ENCODE measurements at regions not wholly inside any gene's neighbourhood (a gene's known extent, or its start where the extent isn't known, plus 50 kb on each side); places are given as distances from the start of the nearest gene placed in this dataset.
"Not testable (repeated sequence)": the region's sequence is repeated elsewhere in the genome, so short reads cannot be mapped to it uniquely, and the experiment has no call there.

GRCh38 chr15:83335542-83335941, 51.1 kb upstream of the BNC1 start:
- H3K4me3 ChIP-seq (ENCODE audit: low read depth, low read length); DNase-seq (ENCODE audit: low read depth in 4 of 6, low spot score in 6 of 6); H3K27ac ChIP-seq (ENCODE audit: low read depth, low read length); H3K36me3 ChIP-seq (ENCODE audit: control insufficient read depth, insufficient read depth, low read length); H3K4me1 ChIP-seq (ENCODE audit: control insufficient read depth, insufficient read depth, low read length); H3K27me3 ChIP-seq (ENCODE audit: control insufficient read depth, insufficient read depth, low read length); H3K9me3 ChIP-seq (ENCODE audit: control insufficient read depth, insufficient read depth, low read length): not testable (repeated sequence)
- no CpG with 5 or more reads among the region's 1 CpG for WGBS (ENCODE audit: insufficient coverage)

GRCh38 chr15:83339396-83339795, 54.9 kb upstream of the BNC1 start:
- Histone ChIP-seq H3K36me3 (ENCODE audit: control insufficient read depth, insufficient read depth, low read length) (no peaks in the 10 kb centered on the region), H3K4me3 (ENCODE audit: low read depth, low read length) (no peak overlapping the region), H3K27ac (ENCODE audit: low read depth, low read length) (no peak overlapping the region), H3K27me3 (ENCODE audit: control insufficient read depth, insufficient read depth, low read length) (no peaks in the 10 kb centered on the region), H3K4me1 (ENCODE audit: control insufficient read depth, insufficient read depth, low read length) (no peaks in the 10 kb centered on the region), H3K9me3 (ENCODE audit: control insufficient read depth, insufficient read depth, low read length) (no peaks in the 10 kb centered on the region)
- 83% methylated on average over 1 of the region's 5 CpGs for WGBS (ENCODE audit: insufficient coverage)
- no peak for DNase-seq (ENCODE audit: low read depth in 4 of 6, low spot score in 6 of 6)

GRCh38 chr15:83340087-83340486, 55.6 kb upstream of the BNC1 start:
- no peaks in the 10 kb centered on the region for H3K36me3 ChIP-seq (ENCODE audit: control insufficient read depth, insufficient read depth, low read length)
- no peak for DNase-seq (ENCODE audit: low read depth in 4 of 6, low spot score in 6 of 6)
- no peak overlapping the region for H3K4me3 ChIP-seq (ENCODE audit: low read depth, low read length)
- no peaks in the 10 kb centered on the region for H3K9me3 ChIP-seq (ENCODE audit: control insufficient read depth, insufficient read depth, low read length)
- no peak overlapping the region for H3K27ac ChIP-seq (ENCODE audit: low read depth, low read length)
- H3K27me3 ChIP-seq (ENCODE audit: control insufficient read depth, insufficient read depth, low read length) = no peaks in the 10 kb centered on the region
- 86% methylated on average over 1 of the region's 1 CpG for WGBS (ENCODE audit: insufficient coverage)
- no peaks in the 10 kb centered on the region for H3K4me1 ChIP-seq (ENCODE audit: control insufficient read depth, insufficient read depth, low read length)

- Histone ChIP-seq H3K36me3 (ENCODE audit: control insufficient read depth, insufficient read depth, low read length) (no peaks in the 10 kb centered on the region), H3K27ac (ENCODE audit: low read depth, low read length) (no peak overlapping the region), H3K27me3 (ENCODE audit: control insufficient read depth, insufficient read depth, low read length) (no peaks in the 10 kb centered on the region), H3K9me3 (ENCODE audit: control insufficient read depth, insufficient read depth, low read length) (no peaks in the 10 kb centered on the region), H3K4me1 (ENCODE audit: control insufficient read depth, insufficient read depth, low read length) (no peaks in the 10 kb centered on the region), H3K4me3 (ENCODE audit: low read depth, low read length) (no peak overlapping the region)
- DNase-seq (ENCODE audit: low read depth in 4 of 6, low spot score in 6 of 6) = no peak
- WGBS (ENCODE audit: insufficient coverage) = 63% methylated on average over 2 of the region's 3 CpGs
Measured at GRCh38 chr15:83346342-83346741, 61.9 kb upstream of the BNC1 start.

GRCh38 chr15:83352119-83352518, 67.7 kb upstream of the BNC1 start:
- WGBS (ENCODE audit: insufficient coverage) = 83% methylated on average over 1 of the region's 1 CpG
- no peak for DNase-seq (ENCODE audit: low read depth in 4 of 6, low spot score in 6 of 6)
- Histone ChIP-seq H3K27ac (ENCODE audit: low read depth, low read length) (no peak overlapping the region), H3K4me1 (ENCODE audit: control insufficient read depth, insufficient read depth, low read length) (no peaks in the 10 kb centered on the region), H3K9me3 (ENCODE audit: control insufficient read depth, insufficient read depth, low read length) (no peaks in the 10 kb centered on the region), H3K4me3 (ENCODE audit: low read depth, low read length) (no peak overlapping the region), H3K27me3 (ENCODE audit: control insufficient read depth, insufficient read depth, low read length) (no peaks in the 10 kb centered on the region), H3K36me3 (ENCODE audit: control insufficient read depth, insufficient read depth, low read length) (no peaks in the 10 kb centered on the region)

GRCh38 chr15:83356501-83357399, 72.3 kb upstream of the BNC1 start:
- Histone ChIP-seq H3K4me1 (ENCODE audit: control insufficient read depth, insufficient read depth, low read length) (no peaks in the 10 kb centered on the region), H3K9me3 (ENCODE audit: control insufficient read depth, insufficient read depth, low read length) (no peaks in the 10 kb centered on the region), H3K36me3 (ENCODE audit: control insufficient read depth, insufficient read depth, low read length) (no peaks in the 10 kb centered on the region), H3K27ac (ENCODE audit: low read depth, low read length) (no peak overlapping the region), H3K4me3 (ENCODE audit: low read depth, low read length) (no peak overlapping the region), H3K27me3 (ENCODE audit: control insufficient read depth, insufficient read depth, low read length) (no peaks in the 10 kb centered on the region)
- no peak for DNase-seq (ENCODE audit: low read depth in 4 of 6, low spot score in 6 of 6)
- WGBS (ENCODE audit: insufficient coverage) = 51% methylated on average over 8 of the region's 13 CpGs

- WGBS (ENCODE audit: insufficient coverage) = 85% methylated on average over 9 of the region's 13 CpGs
- peaks cover 3% of the 10 kb centered on the region for H3K27me3 ChIP-seq (ENCODE audit: control insufficient read depth, insufficient read depth, low read length)
- no peak overlapping the region for H3K4me3 ChIP-seq (ENCODE audit: low read depth, low read length)
- no peaks in the 10 kb centered on the region for H3K36me3 ChIP-seq (ENCODE audit: control insufficient read depth, insufficient read depth, low read length)
- H3K4me1 ChIP-seq (ENCODE audit: control insufficient read depth, insufficient read depth, low read length) = no peaks in the 10 kb centered on the region
- H3K27ac ChIP-seq (ENCODE audit: low read depth, low read length) = no peak overlapping the region
- no peak for DNase-seq (ENCODE audit: low read depth in 4 of 6, low spot score in 6 of 6)
- no peaks in the 10 kb centered on the region for H3K9me3 ChIP-seq (ENCODE audit: control insufficient read depth, insufficient read depth, low read length)
Measured at GRCh38 chr15:83358972-83359564, 74.6 kb upstream of the BNC1 start.

- no peak for DNase-seq (ENCODE audit: low read depth in 4 of 6, low spot score in 6 of 6)
- WGBS (ENCODE audit: insufficient coverage) = no CpG with 5 or more reads among the region's 2 CpGs
- H3K27ac ChIP-seq (ENCODE audit: low read depth, low read length) = no peak overlapping the region
- no peaks in the 10 kb centered on the region for H3K36me3 ChIP-seq (ENCODE audit: control insufficient read depth, insufficient read depth, low read length)
- H3K9me3 ChIP-seq (ENCODE audit: control insufficient read depth, insufficient read depth, low read length) = no peaks in the 10 kb centered on the region
- peaks cover 16% of the 10 kb centered on the region for H3K27me3 ChIP-seq (ENCODE audit: control insufficient read depth, insufficient read depth, low read length)
- no peak overlapping the region for H3K4me3 ChIP-seq (ENCODE audit: low read depth, low read length)
- H3K4me1 ChIP-seq (ENCODE audit: control insufficient read depth, insufficient read depth, low read length) = peaks cover 5% of the 10 kb centered on the region
Measured at GRCh38 chr15:83362706-83363105, 78.2 kb upstream of the BNC1 start.

GRCh38 chr15:83364501-83364900, 80.0 kb upstream of the BNC1 start:
- Histone ChIP-seq H3K4me1 (ENCODE audit: control insufficient read depth, insufficient read depth, low read length) (peaks cover 5% of the 10 kb centered on the region), H3K4me3 (ENCODE audit: low read depth, low read length) (no peak overlapping the region), H3K27me3 (ENCODE audit: control insufficient read depth, insufficient read depth, low read length) (peaks cover 16% of the 10 kb centered on the region), H3K36me3 (ENCODE audit: control insufficient read depth, insufficient read depth, low read length) (no peaks in the 10 kb centered on the region), H3K27ac (ENCODE audit: low read depth, low read length) (no peak overlapping the region), H3K9me3 (ENCODE audit: control insufficient read depth, insufficient read depth, low read length) (no peaks in the 10 kb centered on the region)
- WGBS (ENCODE audit: insufficient coverage) = no CpG with 5 or more reads among the region's 4 CpGs
- DNase-seq (ENCODE audit: low read depth in 4 of 6, low spot score in 6 of 6) = peak in 1 of 6 donors; percentile 44
